Stimulated activated CD4-positive, alpha-beta T cell treated with anti-CD3 and anti-CD28 coated beads, Interleukin-4, amount 100 ng/mL, for 48 hours (primary cell): ENCODE measurements at regions not wholly inside any gene's neighbourhood (a gene's known extent, or its start where the extent isn't known, plus 50 kb on each side); places are given as distances from the start of the nearest gene placed in this dataset.
A peak's percentile ranks its signal among the peaks of the same experiment; 100 is the strongest.

Source experiments
- DNase-seq, 2 donors: peaks; one replicate each; pipeline ENCODE4 v3.0.0-alpha.2; 2020; ENCODE audit warnings: low read depth in 2 of 2

DNA sequence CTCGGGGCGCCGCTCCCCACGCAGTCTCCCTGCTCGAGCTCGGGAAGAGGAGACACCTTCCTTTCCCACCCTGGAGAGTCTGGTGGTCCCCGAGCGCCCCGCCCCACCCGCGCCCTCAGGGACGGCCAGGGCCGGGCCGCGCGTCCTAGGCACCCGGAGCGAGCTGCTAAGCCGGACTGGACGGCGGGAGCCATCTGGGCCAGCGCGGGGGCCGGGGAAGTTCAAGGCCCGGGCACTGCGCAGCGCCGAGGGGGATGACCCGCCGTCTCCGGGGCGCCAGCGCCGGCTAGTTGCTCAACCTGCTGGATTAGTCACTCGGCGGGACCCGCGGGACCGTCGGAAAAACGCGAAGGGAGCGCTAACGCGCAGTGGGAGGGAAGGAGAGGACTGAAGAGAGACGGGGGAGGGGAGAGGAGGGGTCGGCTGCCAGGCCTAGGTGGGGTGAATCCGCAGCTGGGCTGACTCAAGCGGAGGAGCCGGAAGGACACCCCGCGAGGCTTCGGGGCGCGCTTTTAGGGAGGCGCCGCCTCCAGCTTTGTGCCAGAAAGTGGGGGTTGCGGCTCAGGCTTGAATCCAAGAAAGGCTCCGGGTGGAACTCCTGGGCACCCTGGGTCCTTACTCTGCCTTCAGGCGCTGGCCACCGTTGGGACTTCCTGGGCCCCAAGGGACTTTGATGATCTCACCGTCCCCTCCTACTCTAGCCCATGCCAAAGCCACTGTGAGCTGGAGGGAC is 75.7 kb upstream of the FOXP4 start:
- DNase-seq: peak in 1 of 2 donors; percentile 6

- DNase-seq: no peak
Measured at GRCh38 chr6:41471064-41471895, 74.9 kb upstream of the FOXP4 start.

- no peak for DNase-seq
Measured at GRCh38 chr6:41474213-41474933, 71.8 kb upstream of the FOXP4 start.

GRCh38 chr6:41475164-41475563 is 71.0 kb upstream of the FOXP4 start:
- DNase-seq: no peak

DNA sequence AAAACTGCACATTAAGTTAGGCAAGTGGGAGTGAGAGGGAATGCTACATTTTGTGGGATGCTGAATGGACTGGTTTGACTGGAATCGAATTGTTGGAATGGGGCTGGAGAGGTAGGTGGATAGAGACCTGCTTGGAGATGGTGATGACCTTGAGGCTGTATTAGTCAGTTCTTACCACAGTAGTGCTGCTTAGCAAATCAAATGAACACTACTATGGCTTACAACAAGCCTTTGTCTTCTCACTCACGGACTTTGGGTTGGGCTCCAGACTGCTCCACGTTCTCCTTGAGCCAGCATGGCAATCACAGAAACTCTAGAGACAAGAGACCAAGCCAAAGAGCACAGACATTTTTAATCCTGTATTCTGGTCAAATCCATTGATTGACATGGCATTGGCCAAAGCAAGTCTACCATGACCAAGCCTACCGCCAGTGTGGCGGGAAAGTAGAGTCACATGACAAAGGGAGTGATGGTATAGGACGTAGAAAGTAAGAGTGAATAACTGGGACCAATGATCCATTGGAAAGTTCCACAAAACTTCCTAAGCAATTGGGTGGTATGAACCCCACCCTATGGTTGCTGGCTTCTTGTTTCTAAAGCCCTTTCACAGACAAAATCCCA is 70.3 kb upstream of the FOXP4 start:
- no peak for DNase-seq

DNA sequence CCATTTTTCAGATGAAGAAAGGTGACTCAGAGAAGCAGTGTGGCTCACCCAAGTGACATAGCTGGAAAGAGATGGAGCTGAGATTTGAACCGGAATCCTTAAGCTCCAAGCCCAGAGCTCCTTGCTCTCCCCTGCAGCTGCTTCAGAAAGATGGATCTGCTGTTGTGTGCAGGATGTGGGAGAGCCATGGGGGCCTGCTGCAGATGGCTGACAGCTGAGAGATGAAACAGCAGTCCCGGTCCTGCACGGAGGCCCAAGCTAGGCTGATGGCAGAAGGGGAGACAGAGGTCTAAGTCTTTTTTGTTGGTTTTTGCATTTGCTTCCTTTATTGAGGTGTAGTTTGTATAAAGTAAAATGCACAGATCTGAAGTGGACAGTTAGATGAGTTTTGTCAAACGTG is 69.8 kb upstream of the FOXP4 start:
- no peak for DNase-seq

DNA sequence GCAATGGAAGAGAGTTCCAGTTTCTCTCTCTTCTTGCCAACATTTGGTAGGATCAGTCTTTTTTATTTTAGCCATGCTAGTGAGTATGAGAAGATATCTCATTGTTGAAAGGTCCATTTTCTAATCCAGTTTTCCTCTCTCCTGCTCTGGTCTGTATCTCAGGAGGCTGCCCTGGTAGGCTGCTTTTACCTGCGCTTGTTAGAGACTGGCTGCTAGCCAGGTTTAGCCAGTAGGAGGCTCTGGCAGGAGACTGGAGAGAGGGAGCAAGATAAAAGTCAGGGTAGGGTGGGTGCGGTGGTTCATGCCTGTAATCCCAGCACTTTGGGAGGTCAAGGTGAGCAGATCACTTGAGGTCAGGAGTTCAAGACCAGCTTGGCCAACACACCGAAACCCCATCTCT is 68.6 kb upstream of the FOXP4 start:
- no peak for DNase-seq

DNA sequence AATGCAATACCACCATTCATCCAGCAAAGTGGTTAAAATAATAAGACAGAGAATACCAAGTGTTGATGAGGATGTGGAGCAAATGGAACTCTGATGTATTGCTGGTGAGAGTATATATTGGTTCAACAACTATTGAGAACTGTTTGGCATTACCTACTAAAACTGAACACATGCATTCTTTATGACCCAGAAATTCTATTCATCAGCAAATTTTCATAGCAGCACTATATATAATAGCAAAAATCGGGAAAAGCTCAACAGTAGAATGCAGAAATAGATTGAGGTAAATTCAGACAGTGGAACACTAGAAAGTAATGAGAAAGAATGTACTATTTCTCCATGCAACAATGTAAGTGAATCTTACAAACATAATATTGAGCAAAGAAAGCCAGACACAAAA is 62.2 kb upstream of the FOXP4 start:
- DNase-seq: no peak

- DNase-seq: no peak
Measured at GRCh38 chr6:41487860-41488432, 58.2 kb upstream of the FOXP4 start.

GRCh38 chr6:41488433-41489119 is 57.6 kb upstream of the FOXP4 start:
- no peak for DNase-seq

DNA sequence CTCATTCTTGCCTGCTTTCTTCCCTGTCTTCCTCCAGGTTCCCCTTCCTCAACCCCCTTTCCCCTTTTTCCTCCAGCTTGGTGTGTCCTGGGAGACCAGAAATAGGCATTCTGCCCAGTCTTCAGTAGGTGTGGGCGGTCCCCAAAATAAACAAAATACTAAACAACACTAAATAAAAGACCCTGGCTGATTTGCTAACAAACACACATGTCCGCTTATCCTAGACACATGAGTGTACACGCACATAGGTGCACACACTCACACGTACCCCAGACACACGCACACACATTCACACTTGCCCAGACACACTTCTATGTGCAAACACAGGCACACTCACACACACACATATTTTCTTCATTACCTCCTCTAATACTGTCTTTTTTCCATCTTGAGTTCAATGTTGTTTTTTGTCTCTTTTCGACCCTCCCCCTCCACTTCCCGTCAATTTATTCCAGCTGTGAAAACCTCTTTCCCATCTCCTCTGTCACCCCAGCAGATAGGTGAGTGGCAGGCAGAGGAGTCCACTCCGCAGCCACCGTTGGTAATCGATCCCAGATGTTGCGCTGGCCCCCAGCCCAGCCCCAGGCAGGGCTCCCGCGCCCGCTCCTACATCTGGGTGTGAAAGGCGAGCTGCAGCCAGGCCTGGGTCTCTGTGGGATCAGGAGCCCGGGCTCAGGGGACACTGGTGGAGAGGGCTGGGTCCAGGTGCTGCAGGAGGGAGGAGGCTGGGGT is 56.9 kb upstream of the FOXP4 start:
- no peak for DNase-seq

DNA sequence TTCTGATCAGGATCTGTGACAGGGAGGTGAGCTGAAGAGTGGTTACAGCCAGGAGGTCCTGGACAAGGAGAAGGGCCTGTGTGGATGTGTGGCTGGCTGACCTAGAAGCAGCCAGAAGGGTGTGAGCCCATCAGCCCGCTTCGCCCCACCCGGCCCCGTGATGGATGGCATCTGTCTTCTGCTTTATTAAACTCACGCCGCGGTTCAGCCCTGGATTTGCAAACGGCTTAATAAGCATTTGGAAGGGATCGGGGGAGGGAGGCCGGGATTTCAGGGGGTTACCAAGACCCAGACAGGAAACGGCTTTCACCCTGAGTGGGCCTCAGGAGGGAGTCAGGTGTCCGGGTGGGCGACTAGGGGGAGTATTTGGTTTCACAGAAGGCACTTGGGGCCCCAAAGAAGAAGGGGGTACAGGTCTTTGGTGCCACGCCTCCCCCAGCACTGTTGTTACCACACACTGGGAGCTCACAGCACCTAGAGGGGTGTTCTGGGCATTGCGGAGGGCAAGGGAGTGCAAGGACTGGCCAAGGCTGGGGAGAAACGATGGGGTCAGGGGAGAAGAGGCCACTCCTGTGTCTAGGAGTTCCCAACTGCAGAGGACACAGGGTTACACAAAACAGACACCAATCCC is 53.8 kb upstream of the FOXP4 start:
- no peak for DNase-seq

DNA sequence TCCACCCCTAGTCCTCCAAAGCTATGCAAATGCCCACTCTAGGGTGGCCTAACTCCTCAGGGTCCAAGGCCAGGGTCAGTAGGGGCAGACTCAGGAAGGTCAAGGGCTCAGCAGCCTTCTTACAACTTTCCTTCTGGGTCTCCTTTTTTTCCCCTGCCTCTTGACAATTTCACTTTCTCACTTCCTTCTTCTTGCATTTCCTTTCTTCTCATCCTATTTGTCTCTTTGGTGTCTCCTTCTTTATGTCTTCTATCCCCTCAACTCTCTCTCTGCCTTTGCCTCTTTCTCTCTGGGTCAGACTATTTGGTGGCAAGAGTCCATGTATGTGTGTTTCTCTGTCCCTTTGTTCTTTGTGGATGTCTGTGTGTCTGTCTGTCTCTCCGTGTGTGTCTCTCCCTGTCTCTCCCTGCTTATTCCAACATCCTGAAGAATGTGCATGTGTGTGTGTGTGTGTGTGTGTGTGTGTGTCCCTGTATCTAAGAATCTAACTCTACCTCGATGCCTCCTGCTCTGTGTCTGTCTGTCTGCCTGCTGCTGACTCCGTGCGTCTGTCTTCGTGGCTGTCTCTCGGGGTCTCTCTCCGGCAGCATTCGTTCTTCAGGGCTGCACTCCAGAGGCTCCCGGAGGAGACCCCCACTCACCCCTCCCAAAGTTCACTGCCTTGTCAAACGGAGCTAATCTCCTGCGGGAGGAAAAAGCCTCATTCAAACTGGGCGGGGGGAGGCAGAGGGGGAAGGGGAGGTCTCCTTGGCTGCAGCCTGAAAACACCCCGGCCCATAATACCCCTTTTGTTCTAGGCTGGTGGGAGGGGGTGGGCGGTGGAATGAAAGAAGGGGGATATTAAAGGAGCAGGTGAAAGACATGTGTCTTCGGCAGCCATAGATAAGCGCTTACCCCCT is 51.7 kb upstream of the FOXP4 start:
- no peak for DNase-seq
